H1 (cell line): ENCODE measurements at regions not wholly inside any gene's neighbourhood (a gene's known extent, or its start where the extent isn't known, plus 50 kb on each side); places are given as distances from the start of the nearest gene placed in this dataset.

Source experiments
- CTCF ChIA-PET: fragments of 300-600 bp; sonication (Branson Sonifier 250); formaldehyde crosslinking; loops from one replicate; lab custom pipeline; 2021; ENCODE audit not compliant: partially characterized antibody; lab: Charles Lee
- POLR2A ChIA-PET: fragments of 300-600 bp; sonication (Branson Sonifier 250); formaldehyde crosslinking; loops from one replicate; lab custom pipeline; 2021; ENCODE audit warnings: inconsistent platforms; ENCODE audit not compliant: partially characterized antibody; lab: Charles Lee
- DNase-seq, 2 experiments: peaks; one replicate each; pipeline versions ENCODE4 v3.0.0 to v3.0.0-alpha.2; 2010 to 2022; ENCODE audit warnings: low spot score in 2 of 2, low read depth in 1 of 2, mixed read lengths in 1 of 2
- FAIRE-seq: peaks from 2 replicates; lab custom pipeline; 2011; peaks lifted over from hg19 to GRCh38; lab: Jason Lieb, UNC
- H2AFZ ChIP-seq: 2 replicates; pipeline ENCODE4 v1.8.1; 2012; ENCODE audit warnings: low read length, inconsistent platforms
- H2AK5ac ChIP-seq: 2 replicates; pipeline ENCODE4 v1.6.1; 2013; ENCODE audit warnings: low read depth, low read length
- H2BK120ac ChIP-seq: replicated peaks from 2 replicates; pipeline ENCODE3; 2013; ENCODE audit warnings: low read depth, low read length, inconsistent platforms
- H2BK12ac ChIP-seq: 2 replicates; pipeline ENCODE4 v1.6.1; 2013; ENCODE audit warnings: low read depth, low read length
- H2BK15ac ChIP-seq: 2 replicates; pipeline ENCODE4 v1.6.1; 2013; ENCODE audit warnings: low read length
- H2BK20ac ChIP-seq: 2 replicates; pipeline ENCODE4 v1.6.1; 2013; ENCODE audit warnings: low read length
- H2BK5ac ChIP-seq: 2 replicates; pipeline ENCODE4 v1.6.1; 2013; ENCODE audit warnings: low read depth, low read length
- H3K14ac ChIP-seq: 2 replicates; pipeline ENCODE4 v1.6.1; 2013; ENCODE audit warnings: inconsistent platforms; ENCODE audit not compliant: insufficient read length
- H3K18ac ChIP-seq: 2 replicates; pipeline ENCODE4 v1.6.1; 2013; ENCODE audit warnings: low read length; ENCODE audit errors: extremely low read depth
- H3K23ac ChIP-seq: 2 replicates; pipeline ENCODE4 v1.6.1; 2013; ENCODE audit warnings: inconsistent platforms; ENCODE audit not compliant: insufficient read length
- H3K23me2 ChIP-seq: 2 replicates; pipeline ENCODE4 v1.6.1; 2013; ENCODE audit warnings: low read depth, low read length
- H3K27ac ChIP-seq: 2 replicates; pipeline ENCODE4 v1.6.1; 2011; ENCODE audit warnings: low read depth, low read length, inconsistent platforms
- H3K27me3 ChIP-seq, 4 experiments: replicated peaks in 1 of 4; 1 replicate in 1 of 4; 2 replicates in 3 of 4; pipeline versions ENCODE4 v1.6.1 to v1.8.1; 2011 to 2013; ENCODE audit warnings: low read length in 3 of 4, mild to moderate bottlenecking in 3 of 4, inconsistent platforms in 2 of 4, mixed read lengths in 2 of 4, moderate library complexity in 1 of 4; ENCODE audit not compliant: control insufficient read depth in 3 of 4, insufficient read depth in 3 of 4; ENCODE audit errors: extremely low read depth in 1 of 4
- H3K36me3 ChIP-seq, 4 experiments: 2 replicates each; pipeline versions ENCODE4 v1.6.1 to v1.8.1; 2011 to 2013; ENCODE audit warnings: mild to moderate bottlenecking in 4 of 4, low read length in 3 of 4, moderate library complexity in 2 of 4, control low read depth in 1 of 4, inconsistent platforms in 1 of 4; ENCODE audit not compliant: insufficient read depth in 4 of 4, control insufficient read depth in 2 of 4
- H3K4ac ChIP-seq: replicated peaks from 2 replicates; pipeline ENCODE3; 2013; ENCODE audit warnings: low read length, low read depth, mixed read lengths, inconsistent platforms; ENCODE audit not compliant: insufficient read length
- H3K4me1 ChIP-seq, 4 experiments: replicated peaks in 1 of 4; 1 replicate in 1 of 4; 2 replicates in 3 of 4; pipeline versions ENCODE4 v1.6.1 to v1.8.1; 2011 to 2013; ENCODE audit warnings: low read length in 3 of 4, inconsistent platforms in 2 of 4, mixed read lengths in 1 of 4; ENCODE audit not compliant: insufficient read depth in 4 of 4, control insufficient read depth in 3 of 4
- H3K4me2 ChIP-seq, 2 experiments: 2 replicates each; pipeline versions ENCODE4 v1.6.1 to v1.8.1; 2011 to 2013; ENCODE audit warnings: low read depth in 2 of 2, low read length in 2 of 2, control low read depth in 1 of 2, inconsistent platforms in 1 of 2, mild to moderate bottlenecking in 1 of 2; ENCODE audit not compliant: insufficient read depth in 1 of 2
- H3K4me3 ChIP-seq, 4 experiments: fragments of 200-600, 300-600 bp in 1 of 4; sonication (generic), shearing (Covaris generic), sonication (Bioruptor Twin) in 1 of 4; 2 replicates each; pipeline versions ENCODE4 v1.5.1 to v1.8.1; 2011 to 2016; ENCODE audit warnings: low read length in 4 of 4, low read depth in 3 of 4, control low read depth in 2 of 4, inconsistent platforms in 2 of 4, mild to moderate bottlenecking in 2 of 4, mixed read lengths in 1 of 4, moderate library complexity in 1 of 4; ENCODE audit not compliant: insufficient read depth in 2 of 4; ENCODE audit errors: extremely low read depth in 1 of 4
- H3K56ac ChIP-seq: replicated peaks from 2 replicates; pipeline ENCODE3; 2013; ENCODE audit warnings: low read depth, mild to moderate bottlenecking, mixed read lengths, low read length, inconsistent platforms; ENCODE audit not compliant: insufficient read length
- H3K79me1 ChIP-seq: 2 replicates; pipeline ENCODE4 v1.6.1; 2013; ENCODE audit warnings: low read depth, low read length, control low read depth
- H3K79me2 ChIP-seq, 2 experiments: 2 replicates each; pipeline versions ENCODE4 v1.6.1 to v1.8.1; 2012 to 2013; ENCODE audit warnings: low read length in 2 of 2, mild to moderate bottlenecking in 2 of 2, inconsistent platforms in 1 of 2; ENCODE audit not compliant: insufficient read depth in 2 of 2, control insufficient read depth in 1 of 2
- H3K9ac ChIP-seq, 4 experiments: replicated peaks in 1 of 4; 1 replicate in 1 of 4; 2 replicates in 3 of 4; pipeline versions ENCODE4 v1.6.1 to v1.8.1; 2011 to 2013; ENCODE audit warnings: low read depth in 3 of 4, low read length in 3 of 4, control low read depth in 2 of 4, mild to moderate bottlenecking in 2 of 4, moderate library complexity in 2 of 4, inconsistent platforms in 1 of 4; ENCODE audit errors: extremely low read depth in 1 of 4
- H3K9me3 ChIP-seq, 2 experiments: 2 replicates each; pipeline versions ENCODE4 v1.6.1 to v1.8.1; 2012 to 2013; ENCODE audit warnings: mild to moderate bottlenecking in 2 of 2, moderate library complexity in 2 of 2, control low read depth in 1 of 2, inconsistent platforms in 1 of 2, low read depth in 1 of 2, low read length in 1 of 2, mixed read lengths in 1 of 2; ENCODE audit not compliant: insufficient read depth in 2 of 2
- H4K20me1 ChIP-seq, 2 experiments: replicated peaks in 1 of 2; 2 replicates each; pipeline versions ENCODE3 to v1.8.1; 2011 to 2013; ENCODE audit warnings: inconsistent platforms in 2 of 2, low read length in 2 of 2, mild to moderate bottlenecking in 1 of 2; ENCODE audit not compliant: insufficient read depth in 2 of 2, control insufficient read depth in 1 of 2
- H4K5ac ChIP-seq: 2 replicates; pipeline ENCODE4 v1.6.1; 2013; ENCODE audit warnings: low read length, low read depth, mixed read lengths, inconsistent platforms; ENCODE audit not compliant: insufficient read length
- H4K8ac ChIP-seq: 2 replicates; pipeline ENCODE4 v1.8.0; 2013; ENCODE audit warnings: mild to moderate bottlenecking, moderate library complexity, low read length, inconsistent platforms; ENCODE audit not compliant: insufficient read depth; ENCODE audit errors: extremely low read depth
- H4K91ac ChIP-seq: replicated peaks from 2 replicates; pipeline ENCODE3; 2013; ENCODE audit warnings: low read length, mixed read lengths, inconsistent platforms; ENCODE audit not compliant: insufficient read length
- GABPA ChIP-seq: IDR thresholded peaks from 2 replicates; pipeline ENCODE4 v1.6.1; 2011; ENCODE audit warnings: mild to moderate bottlenecking, low read length, moderate library complexity, borderline replicate concordance; ENCODE audit not compliant: insufficient read depth
- HDAC6 ChIP-seq: IDR thresholded peaks from one replicate; pipeline ENCODE4 v1.7.1; 2012; ENCODE audit warnings: low read depth, mild to moderate bottlenecking, inconsistent platforms, low read length, moderate library complexity
- MAFK ChIP-seq: IDR thresholded peaks from 2 replicates; pipeline ENCODE4 v1.6.1; 2012; ENCODE audit warnings: low read depth, mild to moderate bottlenecking, improper control_type of control experiment, low read length
- PHF8 ChIP-seq: fragments of 200-600 bp; sonication (generic); conservative IDR thresholded peaks from 2 replicates; pipeline ENCODE4 v1.7.1; 2012; ENCODE audit warnings: low read depth, mild to moderate bottlenecking, inconsistent platforms, low read length, moderate library complexity
- RAD21 ChIP-seq, 2 experiments: IDR thresholded peaks in 1 of 2; conservative IDR thresholded peaks in 1 of 2; 2 replicates each; pipeline ENCODE4 v1.6.1; 2011; ENCODE audit warnings: low read depth in 2 of 2, low read length in 2 of 2, improper control_type of control experiment in 1 of 2, inconsistent platforms in 1 of 2, mild to moderate bottlenecking in 1 of 2, moderate library complexity in 1 of 2
- RBBP5 ChIP-seq: IDR thresholded peaks from 2 replicates; pipeline ENCODE4 v1.7.1; 2012; ENCODE audit warnings: low read depth, mild to moderate bottlenecking, inconsistent platforms, low read length, moderate library complexity, borderline replicate concordance
- SIX5 ChIP-seq: IDR thresholded peaks from 2 replicates; pipeline ENCODE4 v1.6.1; 2011; ENCODE audit warnings: mild to moderate bottlenecking, low read depth, low read length
- SP1 ChIP-seq: IDR thresholded peaks from 2 replicates; pipeline ENCODE4 v1.6.1; 2011; ENCODE audit warnings: low read depth, low read length
- SRF ChIP-seq: IDR thresholded peaks from 2 replicates; pipeline ENCODE4 v1.6.1; 2011; ENCODE audit warnings: mild to moderate bottlenecking, low read depth, low read length, moderate library complexity
- TAF1 ChIP-seq: IDR thresholded peaks from 2 replicates; pipeline ENCODE4 v1.6.1; 2011; ENCODE audit warnings: mild to moderate bottlenecking, low read depth, low read length
- WGBS, 2 experiments: shearing (Covaris generic) in 1 of 2; methylation state at CpG; one replicate each; pipeline versions ENCODE4 v1.1.6 to v1.1.7; 2013 to 2015; ENCODE audit warnings: low lambda C conversion rate in 2 of 2, mixed read lengths in 2 of 2, inconsistent platforms in 1 of 2, low coverage in 1 of 2, missing lambda C conversion rate in 1 of 2; ENCODE audit not compliant: insufficient replicate concordance in 2 of 2, insufficient coverage in 1 of 2, insufficient read length in 1 of 2; ENCODE audit errors: extremely low coverage in 1 of 2, missing lambda C conversion rate in 1 of 2; 5-methylcytosine and 5-hydroxymethylcytosine counted together
- TF ChIP-seq, protein P1 (sequence below): IDR thresholded peaks from 2 replicates; pipeline ENCODE4 v1.6.1; 2011; ENCODE audit warnings: low read depth, mild to moderate bottlenecking, low read length; ENCODE audit not compliant: insufficient read depth
- TF ChIP-seq, protein P2 (sequence below): IDR thresholded peaks from 2 replicates; pipeline ENCODE4 v1.6.1; 2012; ENCODE audit warnings: inconsistent platforms

DNA sequence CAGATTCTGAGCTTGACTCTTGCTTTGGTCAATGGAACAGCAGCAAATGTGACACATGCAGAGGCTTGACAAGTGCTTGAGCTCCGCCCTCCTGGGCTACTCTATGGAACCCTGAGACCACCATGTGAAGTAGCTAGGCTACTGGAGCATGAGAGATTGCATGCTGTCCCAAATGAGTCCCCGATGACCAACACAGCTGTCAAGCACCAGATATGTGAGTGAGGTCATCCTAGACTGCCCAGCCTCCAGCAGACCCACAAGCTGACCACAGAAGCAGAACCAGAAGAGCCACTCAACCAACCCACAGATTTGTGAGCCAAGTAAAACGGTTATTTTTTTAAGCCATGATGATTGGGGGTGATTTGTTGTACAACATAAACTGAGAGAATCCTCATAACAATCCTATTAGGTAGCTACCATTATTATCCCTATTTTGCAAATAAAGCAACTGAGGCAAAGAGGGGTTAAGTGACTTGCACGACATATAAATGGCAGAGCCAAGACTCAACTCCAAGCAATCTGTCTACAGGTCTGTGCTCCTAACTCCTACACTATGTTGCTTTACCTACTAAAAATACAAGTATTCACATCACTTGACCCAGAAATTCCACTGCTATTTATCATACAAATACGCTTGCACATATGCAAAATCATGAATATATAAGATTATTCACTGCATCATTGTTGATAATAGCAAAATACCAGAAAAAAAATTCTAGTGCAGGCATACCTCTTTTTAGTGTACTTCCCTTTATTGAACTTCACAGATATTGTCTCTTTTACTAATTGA, 136.2 kb downstream of the NDUFA12 start:
- no peak overlapping the region for H2BK120ac ChIP-seq
- no peak overlapping the region for H4K8ac ChIP-seq
- no peaks in the 10 kb centered on the region for H3K79me1 ChIP-seq
- no peak overlapping the region for H3K4ac ChIP-seq
- no peak overlapping the region for H3K14ac ChIP-seq
- H3K4me3 ChIP-seq: no peak overlapping the region
- no peaks in the 10 kb centered on the region for H3K23me2 ChIP-seq
- FAIRE-seq (no peak), DNase-seq (no peak)
- CTCF ChIA-PET: interaction anchor here (0.9 to 1.2 kb wide), 2 partner anchors 8 to 14 kb away, joined by 4 to 5 read pairs; no protein-coding TSS in a partner anchor
- no peak overlapping the region; the same call in 1 of the 2 replicates for H2BK15ac ChIP-seq
- peaks cover 0 to 3% (median 0%) of the 10 kb centered on the region in 4 experiments; a peak in 1 of 7 replicates for H3K4me1 ChIP-seq
- H4K5ac ChIP-seq: no peak overlapping the region
- H3K79me2 ChIP-seq: no peaks in the 10 kb centered on the region
- no peak overlapping the region for H2AFZ ChIP-seq
- H2BK12ac ChIP-seq: no peak overlapping the region
- H3K4me2 ChIP-seq: no peak overlapping the region
- H2AK5ac ChIP-seq: no peak overlapping the region
- H2BK20ac ChIP-seq: no peak overlapping the region
- H2BK5ac ChIP-seq: no peak overlapping the region
- no peaks in the 10 kb centered on the region for H3K36me3 ChIP-seq
- no peaks in the 10 kb centered on the region for H4K20me1 ChIP-seq
- no peak overlapping the region for H4K91ac ChIP-seq
- POLR2A ChIA-PET: no interaction called here
- 81% methylated on average over 5 of the region's 5 CpGs; no CpG with 5 or more reads in 1 of the 2 experiments for WGBS, 2 experiments
- H3K18ac ChIP-seq: no peak overlapping the region
- no peaks in the 10 kb centered on the region for H3K9me3 ChIP-seq
- H3K27ac ChIP-seq: no peak overlapping the region
- peaks cover 0 to 12% (median 9%) of the 10 kb centered on the region in 4 experiments; a peak in 6 of 7 replicates for H3K27me3 ChIP-seq
- H3K56ac ChIP-seq: no peak overlapping the region
- H3K9ac ChIP-seq: no peak overlapping the region
- no peak overlapping the region for H3K23ac ChIP-seq
- TF ChIP-seq SP1: no peak
- no peak for TF ChIP-seq SRF
- no peak for TF ChIP-seq PHF8
- TF ChIP-seq, protein P1, sequence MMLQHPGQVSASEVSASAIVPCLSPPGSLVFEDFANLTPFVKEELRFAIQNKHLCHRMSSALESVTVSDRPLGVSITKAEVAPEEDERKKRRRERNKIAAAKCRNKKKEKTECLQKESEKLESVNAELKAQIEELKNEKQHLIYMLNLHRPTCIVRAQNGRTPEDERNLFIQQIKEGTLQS: no peak
- TF ChIP-seq SIX5: no peak
- no peak for TF ChIP-seq TAF1
- TF ChIP-seq, protein P2, sequence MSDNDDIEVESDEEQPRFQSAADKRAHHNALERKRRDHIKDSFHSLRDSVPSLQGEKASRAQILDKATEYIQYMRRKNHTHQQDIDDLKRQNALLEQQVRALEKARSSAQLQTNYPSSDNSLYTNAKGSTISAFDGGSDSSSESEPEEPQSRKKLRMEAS: no peak
- no peak for TF ChIP-seq RBBP5
- no peak for TF ChIP-seq RAD21 (IDR thresholded peaks at IDR 0.05 in 1 of 2, conservative IDR thresholded peaks at IDR 0.05 in 1 of 2; ENCODE audit: low read depth in 2 of 2, low read length in 2 of 2)
- TF ChIP-seq GABPA: no peak
- TF ChIP-seq MAFK: no peak
- TF ChIP-seq HDAC6: no peak
